GM23338 (cell line): ENCODE measurements at regions not wholly inside any gene's neighbourhood (a gene's known extent, or its start where the extent isn't known, plus 50 kb on each side); places are given as distances from the start of the nearest gene placed in this dataset.

Experiments
- ATAC-seq: fragments of 200-7000 bp; cut with Tn5 transposase; 3 replicates; pipeline ENCODE4 v1.9.1; 2020
- DNase-seq: peaks from one replicate; pipeline ENCODE4 v3.0.0-alpha.2; 2015; ENCODE audit warnings: low spot score
- H2AFZ ChIP-seq: fragments of 200-600 bp; sonication (generic); 2 replicates; pipeline ENCODE4 v1.8.0; 2016; ENCODE audit warnings: antibody characterized with exemption, mild to moderate bottlenecking, moderate library complexity
- H3F3A ChIP-seq: fragments of 200-600 bp; sonication (generic); replicated peaks from 2 replicates; pipeline ENCODE4 v1.8.0; 2017; ENCODE audit warnings: antibody characterized with exemption, mixed run types, low read depth
- H3K27ac ChIP-seq: fragments of 200-600 bp; sonication (generic); 2 replicates; pipeline ENCODE4 v1.6.1; 2016; ENCODE audit warnings: low read depth
- H3K27me3 ChIP-seq: fragments of 200-600 bp; sonication (generic); 2 replicates; pipeline ENCODE4 v1.8.0; 2016; ENCODE audit warnings: mild to moderate bottlenecking, mixed run types, moderate library complexity; ENCODE audit not compliant: insufficient read depth
- H3K36me3 ChIP-seq: fragments of 200-600 bp; sonication (generic); 2 replicates; pipeline ENCODE4 v1.8.0; 2016; ENCODE audit warnings: mild to moderate bottlenecking; ENCODE audit not compliant: insufficient read depth
- H3K4me1 ChIP-seq: fragments of 200-600 bp; sonication (generic); 2 replicates; pipeline ENCODE4 v1.8.0; 2016; ENCODE audit warnings: mild to moderate bottlenecking, moderate library complexity; ENCODE audit not compliant: insufficient read depth
- H3K4me2 ChIP-seq: fragments of 200-600 bp; sonication (generic); 2 replicates; pipeline ENCODE4 v1.7.1; 2017; ENCODE audit warnings: mixed run types
- H3K4me3 ChIP-seq: fragments of 200-600 bp; sonication (generic); 2 replicates; pipeline ENCODE4 v1.6.1; 2016; ENCODE audit warnings: mixed run types
- H3K79me2 ChIP-seq: fragments of 200-600 bp; sonication (generic); replicated peaks from 2 replicates; pipeline ENCODE4 v1.8.0; 2017; ENCODE audit warnings: mild to moderate bottlenecking; ENCODE audit not compliant: insufficient read depth
- H3K9me2 ChIP-seq: fragments of 200-600 bp; sonication (generic); 2 replicates; pipeline ENCODE4 v1.8.0; 2017; ENCODE audit not compliant: insufficient read depth
- H4K20me1 ChIP-seq: fragments of 200-600 bp; sonication (generic); replicated peaks from 2 replicates; pipeline ENCODE4 v1.8.0; 2017; ENCODE audit warnings: mild to moderate bottlenecking; ENCODE audit not compliant: insufficient read depth
- H3K27ac Mint-ChIP-seq: 2 replicates; pipeline ENCODE4 v1.8.0; 2020; ENCODE audit warnings: inconsistent platforms, mild to moderate bottlenecking, moderate library complexity, mixed read lengths
- H3K27me3 Mint-ChIP-seq: 3 replicates; pipeline ENCODE4 v1.8.0; 2022; ENCODE audit warnings: low read depth, mild to moderate bottlenecking, moderate library complexity, mixed read lengths, inconsistent platforms; ENCODE audit not compliant: insufficient read depth, poor library complexity
- H3K36me3 Mint-ChIP-seq: 3 replicates; pipeline ENCODE4 v1.8.0; 2021; ENCODE audit warnings: low read depth, mild to moderate bottlenecking, inconsistent platforms, moderate library complexity, mixed read lengths
- H3K4me1 Mint-ChIP-seq: 3 replicates; pipeline ENCODE4 v1.8.0; 2020; ENCODE audit warnings: mild to moderate bottlenecking, inconsistent platforms, mixed read lengths
- H3K4me3 Mint-ChIP-seq: 3 replicates; pipeline ENCODE4 v1.8.0; 2021; ENCODE audit warnings: moderate library complexity, mild to moderate bottlenecking, inconsistent platforms, mixed read lengths
- H3K9me3 Mint-ChIP-seq: 3 replicates; pipeline ENCODE4 v1.8.0; 2020; ENCODE audit warnings: moderate library complexity, mild to moderate bottlenecking, inconsistent platforms, mixed read lengths
- CREB1 ChIP-seq: fragments of 250-450 bp; sonication (Bioruptor Pico); IDR thresholded peaks from 2 replicates; pipeline ENCODE4 v1.5.0; 2020; ENCODE audit warnings: low read depth, mild to moderate bottlenecking, moderate library complexity
- CTCF ChIP-seq, 2 experiments: fragments of 200-600 bp in 1 of 2; sonication (generic) in 1 of 2; conservative IDR thresholded peaks; 2 replicates each; pipeline versions ENCODE4 v1.5.1 to v1.6.1; 2016 to 2017; ENCODE audit warnings: antibody characterized with exemption in 2 of 2, low read depth in 2 of 2, mild to moderate bottlenecking in 2 of 2, moderate library complexity in 1 of 2
- ETS1 ChIP-seq: IDR thresholded peaks from 2 replicates; pipeline ENCODE4 v1.6.1; 2016; ENCODE audit warnings: antibody characterized with exemption
- EZH2 ChIP-seq: fragments of 200-600 bp; sonication (generic); IDR thresholded peaks from one replicate; pipeline ENCODE4 v1.8.0; 2017; ENCODE audit warnings: antibody characterized with exemption, mild to moderate bottlenecking, low read depth; ENCODE audit not compliant: unreplicated experiment
- EZH2phosphoT487 ChIP-seq: fragments of 200-600 bp; sonication (generic); IDR thresholded peaks from one replicate; pipeline ENCODE4 v1.8.1; 2018; ENCODE audit warnings: antibody characterized with exemption; ENCODE audit not compliant: unreplicated experiment
- JUNB ChIP-seq: IDR thresholded peaks from one replicate; pipeline ENCODE4 v1.6.1; 2016; ENCODE audit warnings: antibody characterized with exemption; ENCODE audit not compliant: unreplicated experiment
- NANOG ChIP-seq: IDR thresholded peaks from 2 replicates; pipeline ENCODE4 v1.6.1; 2016; ENCODE audit warnings: antibody characterized with exemption, borderline replicate concordance
- POLR2AphosphoS5 ChIP-seq: IDR thresholded peaks from 2 replicates; pipeline ENCODE4 v1.6.1; 2016; ENCODE audit warnings: antibody characterized with exemption, low read depth
- STAT1 ChIP-seq: IDR thresholded peaks from one replicate; pipeline ENCODE4 v1.6.1; 2016; ENCODE audit warnings: antibody characterized with exemption; ENCODE audit not compliant: unreplicated experiment
- ZNF114 ChIP-seq: fragments of 250-450 bp; sonication (Bioruptor Pico); IDR thresholded peaks from 2 replicates; pipeline ENCODE4 v1.5.0; 2020; ENCODE audit warnings: mild to moderate bottlenecking, moderate library complexity
- ZNF331 ChIP-seq: fragments of 250-450 bp; sonication (Bioruptor Pico); IDR thresholded peaks from 2 replicates; pipeline ENCODE4 v1.5.0; 2020; ENCODE audit warnings: low read depth, mild to moderate bottlenecking, moderate library complexity
- ZNF462 ChIP-seq: fragments of 250-450 bp; sonication (Bioruptor Pico); IDR thresholded peaks from 2 replicates; pipeline ENCODE4 v1.5.0; 2020; ENCODE audit warnings: mild to moderate bottlenecking, moderate library complexity

GRCh38 chr21:22743085-22743484 is 1744.9 kb downstream of the NCAM2 start:
- Mint-ChIP-seq H3K27me3 (no peaks in the 10 kb centered on the region), H3K9me3 (peaks cover 10% of the 10 kb centered on the region), H3K4me3 (no peak overlapping the region), H3K27ac (no peak overlapping the region), H3K36me3 (no peaks in the 10 kb centered on the region), H3K4me1 (no peaks in the 10 kb centered on the region)
- H3K4me3 ChIP-seq = no peak overlapping the region
- no peaks in the 10 kb centered on the region for H3K36me3 ChIP-seq
- no peak overlapping the region for H3K4me2 ChIP-seq
- H2AFZ ChIP-seq = no peak overlapping the region
- TF ChIP-seq CREB1 (CRISPR knock-in tag) (no peak), JUNB (no peak), ZNF114 (CRISPR knock-in tag) (no peak)
- H3K9me2 ChIP-seq = peaks cover 5% of the 10 kb centered on the region; the same call in 1 of the 2 replicates
- no peaks in the 10 kb centered on the region for H3F3A ChIP-seq
- no peak for ATAC-seq
- no peaks in the 10 kb centered on the region for H3K79me2 ChIP-seq
- no peaks in the 10 kb centered on the region for H4K20me1 ChIP-seq
- no peaks in the 10 kb centered on the region for H3K4me1 ChIP-seq
- no peaks in the 10 kb centered on the region for H3K27me3 ChIP-seq
- DNase-seq = no peak
- no peak overlapping the region for H3K27ac ChIP-seq

- H3K27ac ChIP-seq = no peak overlapping the region
- H4K20me1 ChIP-seq = no peaks in the 10 kb centered on the region
- no peaks in the 10 kb centered on the region for H3K9me3 Mint-ChIP-seq
- H3K79me2 ChIP-seq = no peaks in the 10 kb centered on the region
- no peaks in the 10 kb centered on the region for H3F3A ChIP-seq
- no peak overlapping the region for H3K4me3 Mint-ChIP-seq
- H2AFZ ChIP-seq = no peak overlapping the region
- H3K27ac Mint-ChIP-seq = no peak overlapping the region
- H3K4me2 ChIP-seq = no peak overlapping the region
- H3K4me1 ChIP-seq = no peaks in the 10 kb centered on the region
- no peaks in the 10 kb centered on the region for H3K27me3 ChIP-seq
- no peak overlapping the region for H3K4me3 ChIP-seq
- ATAC-seq (no peak), DNase-seq (peak; percentile 1)
- H3K9me2 ChIP-seq = no peaks in the 10 kb centered on the region
- peaks cover 2% of the 10 kb centered on the region; the same call in 1 of the 3 replicates for H3K4me1 Mint-ChIP-seq
- H3K27me3 Mint-ChIP-seq = no peaks in the 10 kb centered on the region
- no peaks in the 10 kb centered on the region for H3K36me3 Mint-ChIP-seq
- H3K36me3 ChIP-seq = no peaks in the 10 kb centered on the region
- TF ChIP-seq ETS1 = no peak
- TF ChIP-seq STAT1 = no peak
- no peak for TF ChIP-seq CTCF (conservative IDR thresholded peaks at IDR 0.05; ENCODE audit: low read depth in 2 of 2)
- TF ChIP-seq ZNF331 = no peak
- TF ChIP-seq POLR2AphosphoS5 = no peak
- TF ChIP-seq EZH2 = no peak
- no peak for TF ChIP-seq EZH2phosphoT487
- TF ChIP-seq ZNF462 = no peak
- no peak for TF ChIP-seq NANOG
- no peak for TF ChIP-seq CREB1 (CRISPR knock-in tag)
Observed at GRCh38 chr21:22754746-22755145, 1756.5 kb downstream of the NCAM2 start.
